Skin epidermis (tissue), 12 donors: ENCODE measurements at regions not wholly inside any gene's neighbourhood (a gene's known extent, or its start where the extent isn't known, plus 50 kb on each side); places are given as distances from the start of the nearest gene placed in this dataset.

Experiments used
- H3K27ac ChIP-seq, 21 experiments: fragments of 200-600 bp; sonication (generic) in 11 of 21; one replicate each; pipeline ENCODE4 v1.5.0; 2020; ENCODE audit warnings: mild to moderate bottlenecking in 3 of 21, inconsistent platforms in 2 of 21, moderate library complexity in 2 of 21
- H3K4me3 ChIP-seq, 7 experiments: fragments of 200-600 bp; sonication (generic) in 2 of 7; one replicate each; pipeline ENCODE4 v1.5.0; 2020; ENCODE audit warnings: inconsistent platforms in 2 of 7, mild to moderate bottlenecking in 2 of 7, moderate library complexity in 1 of 7

DNA sequence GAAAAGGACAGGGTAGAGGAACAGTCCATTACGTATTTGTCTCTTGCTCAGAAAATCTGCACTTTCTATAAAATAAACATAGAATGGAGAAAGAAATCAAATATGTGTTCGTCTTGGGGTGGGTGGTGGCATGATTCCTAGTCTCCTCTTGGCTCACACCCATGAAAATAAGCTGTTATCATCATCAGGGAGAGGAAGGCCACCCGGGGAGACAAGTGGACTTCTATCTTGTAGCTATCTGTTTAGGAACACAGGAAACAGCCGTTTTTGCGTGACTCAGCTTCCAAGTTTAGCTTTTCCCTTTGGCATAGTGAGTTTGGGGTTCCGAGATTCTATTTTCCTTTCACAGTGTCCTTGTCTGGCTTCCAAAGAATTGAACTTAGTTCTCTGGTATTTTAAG, 622.3 kb downstream of the PTPRU start:
- no peak overlapping the region for H3K4me3 ChIP-seq

DNA sequence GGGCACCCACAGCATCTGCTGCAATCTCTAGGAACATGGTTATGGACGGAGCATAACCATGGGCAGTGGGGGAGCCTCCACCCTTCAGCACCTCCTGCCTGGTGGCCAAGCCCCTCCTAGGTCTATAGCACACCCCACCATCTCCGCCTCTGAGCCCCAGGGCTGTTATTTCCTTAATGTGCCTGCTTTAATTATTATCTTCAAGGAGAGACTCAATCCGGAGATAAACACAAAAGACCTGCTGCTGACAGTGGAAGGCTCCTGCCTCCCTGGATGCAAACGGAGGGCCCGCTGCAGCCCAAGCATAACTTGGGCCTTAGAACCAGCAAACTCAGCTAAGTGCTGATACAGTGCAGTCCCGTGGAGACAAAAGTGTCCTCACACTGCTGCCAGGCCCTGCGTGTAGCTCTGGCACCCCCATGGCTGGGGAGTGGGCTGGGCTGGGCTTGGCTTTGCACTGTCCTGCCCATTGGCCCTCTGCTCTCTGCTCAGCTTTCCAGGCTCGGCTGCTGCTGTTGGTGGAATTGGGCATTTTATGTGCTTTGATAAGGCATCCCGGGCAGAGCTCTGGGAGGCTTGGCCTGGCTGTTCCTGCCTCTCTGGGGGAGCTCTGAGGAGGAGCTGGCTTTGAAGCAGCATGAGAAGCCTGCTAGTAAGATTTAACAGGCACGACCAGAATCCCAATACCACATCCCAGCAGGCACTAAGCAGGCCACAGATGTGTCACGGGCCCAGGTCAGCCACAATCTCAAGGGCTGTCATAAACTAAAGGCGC, 620.2 kb downstream of the PTPRU start:
- Histone ChIP-seq H3K4me3 (no peak overlapping the region), H3K27ac (no peak overlapping the region)

More for the DNA sequence above, 622.3 kb downstream of the PTPRU start:
- H3K27ac ChIP-seq: no peak overlapping the region

DNA sequence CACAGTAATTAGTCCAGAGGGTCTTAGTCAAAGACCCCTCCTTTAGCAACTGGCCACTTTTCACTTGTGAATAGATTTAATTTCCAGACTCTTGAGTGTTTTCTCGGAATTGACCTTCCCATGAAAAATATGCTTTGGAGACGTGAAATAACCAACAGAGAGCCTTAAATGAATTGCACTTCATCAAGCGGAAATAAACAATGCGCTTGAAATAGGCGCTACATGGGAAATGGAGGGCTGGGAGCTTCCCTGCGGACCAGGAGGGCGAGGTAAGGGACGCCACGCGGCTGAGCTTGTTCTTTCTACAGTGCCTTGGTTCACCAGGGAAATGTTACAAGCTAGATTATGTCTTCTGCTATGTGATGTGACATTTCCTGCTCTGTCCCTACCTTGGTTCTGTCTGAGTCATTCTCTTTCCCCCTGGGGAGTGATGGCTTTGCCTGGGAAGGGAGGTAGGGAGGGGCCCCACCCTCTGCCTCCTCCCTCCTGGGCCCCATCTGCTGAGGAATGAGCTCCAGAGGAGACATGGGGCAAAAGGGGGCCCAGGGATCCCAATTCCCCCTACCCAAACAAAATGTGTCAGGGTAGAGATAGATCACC, 619.3 kb downstream of the PTPRU start:
- Histone ChIP-seq H3K27ac (no peak overlapping the region), H3K4me3 (no peak overlapping the region)

DNA sequence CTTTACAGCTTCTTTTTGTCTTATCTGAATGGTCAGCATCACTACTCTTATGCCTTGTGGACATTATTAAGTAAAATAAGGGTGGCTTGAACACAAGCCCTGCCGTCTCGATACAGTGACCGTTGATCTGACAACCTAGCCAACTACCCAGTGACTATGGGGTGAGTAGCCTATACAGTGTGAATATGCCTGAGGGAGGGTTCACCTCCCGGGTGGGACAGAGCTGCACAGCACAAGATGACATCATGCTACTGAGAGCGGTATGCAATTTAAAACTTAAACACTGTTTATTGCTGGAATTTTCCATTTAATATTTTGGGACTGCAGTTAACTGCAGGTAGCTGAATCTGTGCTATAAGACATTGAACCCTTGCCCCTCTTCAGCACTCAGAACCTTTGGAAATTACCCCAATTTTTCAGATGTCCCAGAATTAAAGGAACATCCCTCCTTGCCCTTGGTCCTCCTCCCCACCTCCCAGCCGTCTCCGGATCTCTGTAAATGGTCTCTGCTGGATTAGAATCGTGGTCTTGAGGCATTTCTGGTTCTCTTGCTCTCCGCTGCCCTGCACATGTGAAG, 618.5 kb downstream of the PTPRU start:
- H3K4me3 ChIP-seq: no peak overlapping the region
- H3K27ac ChIP-seq: no peak overlapping the region

DNA sequence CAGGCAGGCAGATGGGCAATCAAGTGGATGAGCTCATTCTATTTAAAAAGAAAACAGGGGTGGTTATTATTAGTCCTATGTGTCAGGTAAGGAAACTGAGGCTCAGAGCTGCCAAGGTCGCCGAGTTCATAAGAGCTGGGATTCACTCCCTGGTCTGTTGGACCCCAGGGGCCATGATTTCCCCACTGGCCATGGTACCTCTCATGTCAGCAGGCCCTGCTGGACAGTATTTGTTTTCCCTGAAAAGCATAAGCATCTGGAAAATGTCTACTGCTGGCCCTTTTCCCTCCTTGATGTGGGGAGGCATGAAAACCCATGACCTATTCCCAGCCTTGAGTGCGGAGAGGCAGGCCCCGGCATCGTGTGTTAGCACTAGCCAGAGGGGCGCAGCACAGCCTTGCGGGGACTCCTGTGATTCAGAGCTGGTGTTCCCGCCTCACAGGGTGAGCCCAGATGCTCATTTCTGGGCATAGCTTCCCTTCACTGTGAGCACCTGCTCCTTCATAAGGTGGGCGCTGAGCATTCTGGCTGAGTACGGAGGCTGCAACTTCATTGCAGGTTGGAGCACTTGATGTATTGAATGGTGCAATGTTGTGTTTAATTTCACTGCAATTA, 617.5 kb downstream of the PTPRU start:
- Histone ChIP-seq H3K27ac (no peak overlapping the region), H3K4me3 (no peak overlapping the region)

DNA sequence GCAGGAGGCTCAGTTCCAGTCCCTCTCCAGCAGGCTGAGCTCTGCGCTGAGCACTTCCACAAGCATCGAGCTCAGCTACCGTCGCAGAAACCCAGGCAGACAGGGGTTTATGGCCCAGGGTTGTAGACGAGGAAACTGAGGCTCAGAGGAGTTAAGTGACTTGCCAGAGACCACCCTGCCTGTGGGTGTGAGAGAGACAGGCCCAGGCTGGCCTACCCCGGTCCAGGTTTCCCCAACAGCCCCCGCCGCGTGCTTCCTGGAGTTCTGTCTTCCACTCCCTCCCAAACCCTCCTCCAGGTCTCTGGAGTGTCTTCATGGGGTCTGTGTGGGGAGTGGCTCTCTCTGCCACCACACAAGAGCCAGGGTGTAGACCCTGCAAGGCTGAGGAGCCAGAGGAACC, 615.9 kb downstream of the PTPRU start:
- no peak overlapping the region for H3K27ac ChIP-seq
- no peak overlapping the region for H3K4me3 ChIP-seq

DNA sequence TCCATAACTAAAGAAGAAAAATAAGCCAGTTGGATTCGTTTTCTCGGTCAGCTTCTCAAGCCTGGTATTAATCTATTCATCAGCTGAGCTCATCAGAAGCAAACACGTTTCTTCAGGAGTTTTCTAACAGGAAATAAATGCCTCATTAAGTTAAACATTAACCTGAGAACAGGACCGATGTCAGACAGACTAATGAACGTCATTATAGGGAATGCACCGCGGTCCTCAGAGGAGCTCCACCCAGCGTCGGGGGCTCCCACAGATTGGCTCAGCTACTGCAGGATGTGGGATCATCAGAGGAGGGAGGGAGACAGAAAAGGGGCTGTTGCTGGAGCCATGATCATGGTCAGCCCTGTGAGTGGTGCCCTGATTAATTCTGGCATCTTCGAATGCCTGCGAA, 615.4 kb downstream of the PTPRU start:
- Histone ChIP-seq H3K4me3 (no peak overlapping the region), H3K27ac (no peak overlapping the region)

DNA sequence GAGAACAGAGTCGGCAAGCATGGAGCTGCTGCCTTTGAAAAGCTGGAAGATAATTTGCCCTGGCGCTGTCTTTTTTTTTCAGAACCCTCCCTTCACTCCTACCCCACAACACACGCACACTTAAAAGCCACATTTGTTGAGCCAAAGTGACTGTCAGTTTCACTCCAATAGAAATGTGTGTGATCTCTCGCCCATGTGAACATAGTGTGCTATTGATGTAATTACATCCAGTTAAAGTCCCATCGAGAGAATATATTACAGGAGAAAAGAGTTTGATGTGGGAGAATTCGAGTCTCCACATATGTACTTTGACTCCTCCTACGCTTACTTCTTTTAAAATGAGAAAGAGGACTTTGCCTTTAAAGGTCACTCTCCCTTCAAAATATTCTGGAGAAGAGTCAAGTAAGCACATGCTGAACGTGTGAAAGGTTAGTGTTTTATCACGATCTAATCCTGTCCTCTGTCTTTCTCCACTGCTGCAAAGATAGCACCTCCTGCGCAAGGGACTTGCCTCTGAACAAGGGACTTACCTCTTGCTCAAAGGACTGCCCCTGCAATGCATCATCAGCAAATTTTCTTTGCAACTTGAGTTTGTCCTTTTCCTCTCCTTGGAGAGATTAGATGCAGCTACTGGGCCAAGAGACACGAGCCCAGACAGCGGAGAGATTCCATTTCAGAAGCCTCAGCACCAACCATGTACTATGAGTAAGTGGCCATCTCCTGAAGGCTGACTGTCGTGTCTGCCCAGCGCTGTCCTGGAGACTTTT, 613.9 kb downstream of the PTPRU start:
- Histone ChIP-seq H3K4me3 (no peak overlapping the region), H3K27ac (no peak overlapping the region)

DNA sequence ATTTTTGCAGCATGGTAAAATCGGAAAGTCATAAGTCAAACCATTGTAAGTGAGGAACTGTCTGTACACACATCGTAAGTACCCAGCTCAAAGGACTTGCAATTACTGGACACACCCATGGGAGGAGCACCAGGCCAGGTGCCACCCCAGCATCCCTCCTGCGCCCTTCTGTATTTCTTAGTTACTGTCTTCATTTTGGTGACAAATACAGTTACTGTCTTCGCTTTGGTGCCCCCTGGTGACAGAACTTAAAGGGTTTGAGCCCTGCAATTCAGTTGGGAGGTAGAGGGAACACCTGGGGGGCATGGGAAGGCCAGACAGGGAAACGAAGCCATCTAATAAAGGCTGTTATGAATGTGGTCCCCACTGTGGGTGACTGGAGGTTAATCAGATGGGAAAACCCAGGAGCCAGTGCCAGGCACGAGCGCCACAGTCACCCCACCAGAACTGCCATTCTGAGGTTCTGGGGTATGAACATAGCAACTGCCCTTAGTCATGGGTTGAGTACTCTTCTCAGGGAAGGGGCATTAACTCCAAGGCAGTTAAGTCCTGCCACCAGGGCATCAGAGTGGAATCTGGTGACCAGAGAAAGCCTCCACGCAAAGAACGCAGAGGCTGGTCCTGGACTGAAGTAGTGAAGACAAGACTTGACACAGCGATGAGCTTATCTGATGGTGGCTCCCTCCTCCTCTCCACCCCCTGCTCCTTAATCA, 612.9 kb downstream of the PTPRU start:
- Histone ChIP-seq H3K4me3 (no peak overlapping the region), H3K27ac (no peak overlapping the region)

DNA sequence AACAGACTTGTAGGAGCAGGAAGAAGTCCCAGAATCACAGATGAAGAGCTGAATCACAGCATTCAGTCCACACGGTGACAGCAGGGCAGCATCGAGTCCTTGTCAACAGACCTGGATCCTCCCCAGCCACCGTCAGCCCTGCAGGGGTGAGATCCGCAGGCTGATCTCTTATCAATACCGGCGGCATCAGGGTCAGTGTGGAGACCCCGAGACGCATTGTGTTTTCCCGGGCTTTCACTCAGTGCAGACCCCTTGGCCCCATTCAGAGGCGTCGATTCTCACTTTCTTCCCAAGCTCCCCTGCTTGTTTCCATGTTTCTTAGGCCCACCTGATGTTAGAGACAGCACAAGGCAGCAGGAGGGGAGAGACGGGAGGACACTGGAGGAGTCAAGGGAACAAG, 609.6 kb downstream of the PTPRU start:
- Histone ChIP-seq H3K27ac (no peak overlapping the region), H3K4me3 (no peak overlapping the region)

DNA sequence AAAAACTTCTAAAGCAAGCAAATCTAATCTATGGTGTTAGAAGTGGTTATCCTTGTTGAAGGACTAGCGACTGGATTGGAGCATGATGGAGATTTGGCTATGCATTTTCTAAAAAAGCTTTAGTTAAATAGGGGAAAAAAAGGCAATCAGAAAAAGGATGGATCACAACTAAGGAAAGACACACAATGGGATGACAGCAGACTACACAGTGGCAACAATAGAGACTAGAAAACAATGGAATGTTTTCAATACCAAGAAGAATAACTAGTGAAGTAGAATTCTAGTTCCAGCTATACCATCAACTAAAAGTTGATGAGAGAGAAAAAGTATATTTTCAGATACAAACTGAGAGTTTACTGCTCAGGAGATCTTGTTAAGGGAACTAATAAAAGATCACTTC, 605.8 kb downstream of the PTPRU start:
- no peak overlapping the region for H3K27ac ChIP-seq
- no peak overlapping the region for H3K4me3 ChIP-seq

DNA sequence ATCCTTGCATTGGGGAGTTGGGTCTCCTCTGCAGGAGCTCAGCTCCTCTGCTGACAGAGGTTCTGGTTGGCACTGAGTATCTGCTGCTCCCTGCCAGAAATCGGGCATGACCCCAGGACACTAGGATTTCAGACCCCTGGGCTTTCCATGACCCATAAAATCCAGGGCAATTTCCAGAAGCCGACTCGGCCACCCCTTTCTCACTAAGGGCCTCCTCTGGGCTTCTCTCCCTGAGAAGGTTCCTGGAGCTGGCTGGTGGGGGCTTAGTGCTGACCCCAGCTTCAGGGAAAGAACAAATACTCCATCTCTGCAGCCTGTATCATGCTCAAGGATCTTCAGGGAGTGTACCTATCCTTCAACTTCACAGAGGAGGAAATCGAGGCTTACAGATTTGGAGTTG, 603.4 kb downstream of the PTPRU start:
- Histone ChIP-seq H3K4me3 (no peak overlapping the region), H3K27ac (no peak overlapping the region)

DNA sequence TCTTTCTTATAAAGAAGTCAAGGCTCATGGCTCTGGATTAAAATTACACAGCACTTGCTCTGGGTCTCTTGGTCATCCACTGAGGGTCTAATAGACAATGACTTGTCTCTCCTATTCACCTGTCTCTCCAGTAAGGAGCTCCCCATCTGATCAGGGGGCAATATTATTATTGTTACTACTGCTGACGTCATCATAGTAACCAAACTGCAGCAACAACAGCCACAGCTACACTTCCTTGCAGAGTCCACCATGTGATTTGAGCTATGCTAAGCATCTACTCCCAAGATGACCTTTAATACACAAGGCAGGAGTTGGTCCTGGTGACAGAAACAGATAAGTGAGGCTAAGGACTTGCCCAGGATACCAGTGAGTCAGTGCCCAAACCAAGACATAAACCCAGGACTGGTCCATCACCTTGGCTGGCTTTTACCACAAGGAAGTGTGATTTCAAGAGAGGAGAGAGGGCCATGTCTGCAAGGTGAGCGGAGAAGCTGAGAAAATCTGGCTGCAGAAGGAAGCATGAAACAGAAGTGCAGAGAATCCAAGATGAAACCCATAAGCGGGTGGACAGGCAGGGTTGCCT, 602.5 kb downstream of the PTPRU start:
- Histone ChIP-seq H3K4me3 (no peak overlapping the region), H3K27ac (no peak overlapping the region)

DNA sequence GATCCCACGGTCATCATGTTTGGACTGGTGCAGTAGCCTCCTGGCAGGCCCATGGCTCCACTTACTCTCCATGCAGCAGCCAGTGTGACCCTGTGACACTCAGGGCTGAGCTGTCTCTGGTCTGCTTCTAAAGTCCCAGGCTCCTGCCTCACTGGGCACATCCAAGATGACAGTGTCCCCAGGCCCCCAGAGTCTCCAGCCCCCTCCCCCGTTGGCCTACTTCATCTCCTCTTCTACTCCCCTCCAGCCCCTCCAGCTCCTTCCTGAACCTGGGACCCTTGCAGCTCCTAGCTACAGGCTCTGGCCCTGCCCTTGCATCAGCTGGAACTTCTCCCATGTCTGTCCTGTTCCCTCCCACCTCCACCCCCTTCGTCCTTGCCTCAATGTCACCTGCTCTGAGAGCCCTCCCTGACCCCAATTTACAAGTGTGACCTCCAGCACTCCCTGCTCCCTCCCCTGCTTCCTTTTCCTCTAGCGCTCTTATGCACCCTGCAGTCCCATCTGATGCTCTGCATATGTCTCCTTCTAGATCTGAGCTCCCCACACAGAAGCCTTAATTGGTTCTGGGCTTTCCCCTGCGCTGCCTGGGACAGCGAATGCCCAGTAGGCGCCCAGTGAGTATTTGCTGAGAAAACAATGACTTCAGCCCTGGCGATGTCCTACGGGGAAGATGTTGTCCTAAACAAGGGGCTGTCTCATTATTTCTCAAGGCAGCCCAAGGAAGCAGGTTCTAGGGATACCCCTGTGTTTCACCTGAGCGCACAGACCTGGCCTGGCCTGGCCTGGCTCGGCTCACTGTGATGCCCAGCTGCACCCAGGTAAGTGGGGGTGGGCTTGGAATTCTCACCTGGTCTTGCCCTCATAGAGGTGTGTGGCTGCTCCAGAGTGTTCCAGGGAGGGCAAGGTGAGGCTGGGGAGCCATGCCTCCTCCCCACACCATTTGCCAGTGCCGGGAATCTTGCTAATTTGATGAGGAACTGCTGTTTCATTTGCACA, 600.6 kb downstream of the PTPRU start:
- H3K27ac ChIP-seq: no peak overlapping the region
- H3K4me3 ChIP-seq: no peak overlapping the region

DNA sequence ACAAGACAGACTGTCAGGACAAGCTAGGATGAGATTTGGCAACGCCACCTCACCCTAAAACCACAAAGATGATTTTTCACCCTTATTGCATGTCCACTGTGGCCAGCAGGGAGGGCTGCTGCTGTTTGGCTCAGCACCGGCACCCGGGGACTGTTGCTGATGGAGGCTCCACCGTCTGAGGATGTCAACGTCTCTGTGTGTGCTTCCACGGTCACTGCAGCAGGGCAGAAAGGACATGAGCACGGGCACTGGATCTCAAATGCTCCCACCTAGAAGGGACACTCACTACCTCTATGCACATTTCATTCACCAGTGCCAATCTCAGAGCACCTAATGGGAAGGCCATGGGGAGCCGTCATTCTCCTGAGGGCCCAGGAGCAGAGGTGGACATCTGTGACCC, 599.6 kb downstream of the PTPRU start:
- no peak overlapping the region for H3K4me3 ChIP-seq
- H3K27ac ChIP-seq: no peak overlapping the region

DNA sequence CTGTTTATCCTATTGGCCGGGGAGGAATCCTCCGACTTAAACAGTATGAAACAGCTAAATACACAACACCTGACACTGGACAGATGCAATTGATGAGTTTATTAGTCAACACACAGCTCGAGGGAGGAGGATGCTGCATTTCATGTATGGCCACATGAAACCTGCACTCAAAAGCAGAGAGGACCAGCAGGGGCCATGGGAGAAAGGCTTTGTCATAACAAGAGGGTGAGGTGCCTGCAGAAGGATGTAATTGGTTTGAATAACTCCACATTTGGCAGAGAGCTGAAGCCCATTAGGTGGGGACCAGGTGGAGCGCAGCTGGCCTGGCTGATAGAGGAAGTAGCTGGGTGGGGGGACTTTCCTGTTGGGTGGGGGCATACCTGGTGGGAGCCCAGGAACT, 599.1 kb downstream of the PTPRU start:
- Histone ChIP-seq H3K4me3 (no peak overlapping the region), H3K27ac (no peak overlapping the region)

DNA sequence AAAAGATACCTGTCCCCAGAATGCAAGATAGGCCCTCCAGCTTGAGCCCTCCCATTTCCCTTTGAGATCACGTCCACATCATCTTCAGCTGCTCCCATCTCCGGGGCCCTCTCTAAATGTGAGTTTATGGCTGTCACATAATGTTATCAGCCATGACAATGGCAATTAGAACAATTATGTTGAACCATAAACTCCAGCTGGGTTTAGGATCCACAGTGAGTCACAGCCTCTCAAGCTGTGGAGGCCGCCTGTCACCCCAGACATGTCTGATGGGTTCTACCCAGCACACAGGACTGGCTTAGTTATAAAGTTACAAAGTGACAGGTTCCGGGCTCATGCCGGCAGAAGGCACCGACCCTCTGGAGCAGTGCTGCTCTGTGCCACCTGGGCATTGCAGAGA, 597.3 kb downstream of the PTPRU start:
- no peak overlapping the region for H3K4me3 ChIP-seq
- no peak overlapping the region for H3K27ac ChIP-seq

DNA sequence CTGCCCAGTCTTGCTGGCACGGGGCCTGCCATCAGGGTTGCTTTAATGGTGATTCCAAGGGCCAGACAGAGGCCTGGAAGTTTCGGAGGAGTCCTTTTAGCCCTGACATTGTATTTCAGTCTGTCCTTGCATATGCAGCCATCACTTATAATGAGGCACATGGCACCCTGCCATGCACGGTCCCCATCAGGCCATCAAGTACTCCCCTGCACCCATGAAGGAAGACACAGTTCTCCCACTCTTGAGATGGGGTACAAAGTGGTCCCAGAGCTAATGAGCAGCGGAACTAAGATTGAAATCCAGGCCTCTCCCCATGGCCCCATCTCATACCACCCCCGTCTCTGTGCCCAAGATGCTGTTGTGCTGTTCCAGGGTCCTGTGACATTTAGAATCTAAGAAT, 596.6 kb downstream of the PTPRU start:
- Histone ChIP-seq H3K4me3 (no peak overlapping the region), H3K27ac (no peak overlapping the region)
